ENCODE measurements at regions not wholly inside any gene's neighbourhood (a gene's known extent, or its start where the extent isn't known, plus 50 kb on each side); places are given as distances from the start of the nearest gene placed in this dataset.

GRCh38 chr10:78559661-78560340 is 509.0 kb upstream of the ZMIZ1 start:
- no peak overlapping the region for H3K4me3 ChIP-seq
- H3K27ac ChIP-seq, result no peak overlapping the region
- TF ChIP-seq EZH2 (IDR thresholded peaks at IDR 0.05) (no peak), FOXP2 (optimal IDR thresholded peaks at IDR 0.05; ENCODE audit: control extremely low read depth, extremely low read length, insufficient read depth) (no peak), POLR2AphosphoS5 (IDR thresholded peaks at IDR 0.05; ENCODE audit: borderline replicate concordance, low read depth, low read length) (no peak)
- H3K9me3 ChIP-seq (ENCODE audit: low read depth, low read length), result no peaks in the 10 kb centered on the region
- H3K36me3 ChIP-seq (ENCODE audit: insufficient read depth, low read length), result no peaks in the 10 kb centered on the region
- no peak overlapping the region for H3K9ac ChIP-seq (ENCODE audit: insufficient read length)
- no peak for DNase-seq (ENCODE audit: low read depth, low spot score)

- H3K36me3 ChIP-seq (ENCODE audit: insufficient read depth, low read length), result no peaks in the 10 kb centered on the region
- no peak overlapping the region for H3K27ac ChIP-seq
- TF ChIP-seq EZH2 (IDR thresholded peaks at IDR 0.05), result no peak
- H3K9ac ChIP-seq (ENCODE audit: insufficient read length), result no peak overlapping the region
- no peak for DNase-seq (ENCODE audit: low read depth, low spot score)
- no peak overlapping the region for H3K4me3 ChIP-seq
- H3K9me3 ChIP-seq (ENCODE audit: low read depth, low read length), result no peaks in the 10 kb centered on the region
Measured at GRCh38 chr10:78560341-78560688, 508.5 kb upstream of the ZMIZ1 start.

GRCh38 chr10:78563314-78563713 is 505.5 kb upstream of the ZMIZ1 start:
- no peaks in the 10 kb centered on the region for H3K36me3 ChIP-seq (ENCODE audit: insufficient read depth, low read length)
- H3K27ac ChIP-seq, result no peak overlapping the region
- no peak overlapping the region for H3K4me3 ChIP-seq
- no peak overlapping the region for H3K9ac ChIP-seq (ENCODE audit: insufficient read length)
- no peak for DNase-seq (ENCODE audit: low read depth, low spot score)
- H3K9me3 ChIP-seq (ENCODE audit: low read depth, low read length), result no peaks in the 10 kb centered on the region
- TF ChIP-seq EZH2 (IDR thresholded peaks at IDR 0.05), result no peak
- TF ChIP-seq POLR2AphosphoS5 (IDR thresholded peaks at IDR 0.05; ENCODE audit: borderline replicate concordance, low read depth, low read length), result no peak
- TF ChIP-seq FOXP2 (optimal IDR thresholded peaks at IDR 0.05; ENCODE audit: control extremely low read depth, extremely low read length, insufficient read depth), result no peak

GRCh38 chr10:78565841-78566240 is 502.9 kb upstream of the ZMIZ1 start:
- Histone ChIP-seq H3K36me3 (ENCODE audit: insufficient read depth, low read length) (no peaks in the 10 kb centered on the region), H3K4me3 (no peak overlapping the region), H3K9me3 (ENCODE audit: low read depth, low read length) (no peaks in the 10 kb centered on the region), H3K9ac (ENCODE audit: insufficient read length) (no peak overlapping the region), H3K27ac (no peak overlapping the region)
- no peak for TF ChIP-seq EZH2 (IDR thresholded peaks at IDR 0.05)
- DNase-seq (ENCODE audit: low read depth, low spot score), result no peak

GRCh38 chr10:78566284-78567111 is 502.3 kb upstream of the ZMIZ1 start:
- TF ChIP-seq POLR2AphosphoS5 (IDR thresholded peaks at IDR 0.05; ENCODE audit: borderline replicate concordance, low read depth, low read length) (no peak), FOXP2 (optimal IDR thresholded peaks at IDR 0.05; ENCODE audit: control extremely low read depth, extremely low read length, insufficient read depth) (no peak), EZH2 (IDR thresholded peaks at IDR 0.05) (no peak)
- Histone ChIP-seq H3K36me3 (ENCODE audit: insufficient read depth, low read length) (no peaks in the 10 kb centered on the region), H3K9me3 (ENCODE audit: low read depth, low read length) (no peaks in the 10 kb centered on the region), H3K4me3 (no peak overlapping the region), H3K27ac (no peak overlapping the region), H3K9ac (ENCODE audit: insufficient read length) (no peak overlapping the region)
- no peak for DNase-seq (ENCODE audit: low read depth, low spot score)

GRCh38 chr10:78567680-78568455 is 500.9 kb upstream of the ZMIZ1 start:
- DNase-seq (ENCODE audit: low read depth, low spot score), result no peak
- Histone ChIP-seq H3K27ac (no peak overlapping the region), H3K9ac (ENCODE audit: insufficient read length) (no peak overlapping the region), H3K4me3 (no peak overlapping the region), H3K9me3 (ENCODE audit: low read depth, low read length) (no peaks in the 10 kb centered on the region), H3K36me3 (ENCODE audit: insufficient read depth, low read length) (no peaks in the 10 kb centered on the region)
- TF ChIP-seq FOXP2 (optimal IDR thresholded peaks at IDR 0.05; ENCODE audit: control extremely low read depth, extremely low read length, insufficient read depth) (no peak), POLR2AphosphoS5 (IDR thresholded peaks at IDR 0.05; ENCODE audit: borderline replicate concordance, low read depth, low read length) (no peak), EZH2 (IDR thresholded peaks at IDR 0.05) (no peak)

- TF ChIP-seq EZH2 (IDR thresholded peaks at IDR 0.05) (no peak), POLR2AphosphoS5 (IDR thresholded peaks at IDR 0.05; ENCODE audit: borderline replicate concordance, low read depth, low read length) (no peak), FOXP2 (optimal IDR thresholded peaks at IDR 0.05; ENCODE audit: control extremely low read depth, extremely low read length, insufficient read depth) (no peak)
- Histone ChIP-seq H3K4me3 (no peak overlapping the region), H3K9ac (ENCODE audit: insufficient read length) (no peak overlapping the region), H3K9me3 (ENCODE audit: low read depth, low read length) (no peaks in the 10 kb centered on the region), H3K27ac (no peak overlapping the region), H3K36me3 (ENCODE audit: insufficient read depth, low read length) (no peaks in the 10 kb centered on the region)
- DNase-seq (ENCODE audit: low read depth, low spot score), result no peak
Measured at GRCh38 chr10:78568620-78569019, 500.1 kb upstream of the ZMIZ1 start.

GRCh38 chr10:78570633-78571235 is 498.0 kb upstream of the ZMIZ1 start:
- Histone ChIP-seq H3K36me3 (ENCODE audit: insufficient read depth, low read length) (no peaks in the 10 kb centered on the region), H3K27ac (no peak overlapping the region), H3K9me3 (ENCODE audit: low read depth, low read length) (no peaks in the 10 kb centered on the region), H3K9ac (ENCODE audit: insufficient read length) (no peak overlapping the region), H3K4me3 (no peak overlapping the region)
- TF ChIP-seq FOXP2 (optimal IDR thresholded peaks at IDR 0.05; ENCODE audit: control extremely low read depth, extremely low read length, insufficient read depth) (no peak), POLR2AphosphoS5 (IDR thresholded peaks at IDR 0.05; ENCODE audit: borderline replicate concordance, low read depth, low read length) (no peak), EZH2 (IDR thresholded peaks at IDR 0.05) (no peak)
- DNase-seq (ENCODE audit: low read depth, low spot score), result no peak

All from SK-N-MC (cell line).